ENCODE measurements at regions not wholly inside any gene's neighbourhood (a gene's known extent, or its start where the extent isn't known, plus 50 kb on each side); places are given as distances from the start of the nearest gene placed in this dataset.
A peak's percentile ranks its signal among the peaks of the same experiment; 100 is the strongest.
"Not testable (repeated sequence)": the region's sequence is repeated elsewhere in the genome, so short reads cannot be mapped to it uniquely, and the experiment has no call there.

- FAIRE-seq, result no peak
Observed at GRCh38 chr5:34450338-34450737, 205.8 kb upstream of the RAI14 start.

- FAIRE-seq, result no peak
Observed at GRCh38 chr5:34452170-34452828, 203.8 kb upstream of the RAI14 start.

DNA sequence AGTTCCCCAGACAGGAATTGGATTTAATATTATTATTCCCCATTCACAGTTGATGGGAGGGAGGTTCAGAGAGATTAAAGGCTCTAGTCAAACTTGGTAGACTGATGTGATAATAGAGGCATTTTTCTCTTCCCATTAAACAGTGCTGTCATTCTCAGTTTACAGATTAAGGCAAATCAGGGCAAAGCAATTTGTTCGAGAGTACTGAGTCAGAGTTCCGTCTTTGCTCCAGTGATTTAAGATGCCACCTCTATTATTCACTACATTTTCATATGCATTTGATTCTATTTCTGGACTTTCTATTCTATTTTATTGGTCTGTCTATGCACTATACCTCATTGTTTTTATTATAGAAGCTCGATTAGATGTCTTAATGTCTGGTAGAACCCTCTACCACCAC is 201.0 kb upstream of the RAI14 start:
- no peak for FAIRE-seq

DNA sequence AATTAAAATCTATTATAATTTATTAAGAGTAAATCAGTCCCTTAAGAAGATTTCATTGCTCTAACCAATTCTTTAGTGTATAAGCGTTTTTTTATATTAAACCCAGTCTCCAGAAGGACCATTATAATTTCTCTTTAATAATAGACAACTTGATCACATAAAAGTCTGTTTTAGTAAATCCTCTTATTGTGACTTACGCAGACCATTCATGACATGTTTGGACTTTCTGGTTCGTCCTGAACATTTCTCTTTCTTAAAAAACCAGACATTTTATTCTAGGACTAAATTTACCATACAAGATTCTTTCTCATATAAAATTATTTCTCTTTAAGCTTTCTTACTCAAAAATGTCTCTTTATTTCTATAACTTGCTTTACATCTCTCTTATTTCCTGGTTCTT is 196.2 kb upstream of the RAI14 start:
- FAIRE-seq, result no peak

- FAIRE-seq, result peak; percentile 77
Observed at GRCh38 chr5:34460496-34460895, 195.6 kb upstream of the RAI14 start.

- FAIRE-seq, result no peak
Observed at GRCh38 chr5:34464829-34465228, 191.3 kb upstream of the RAI14 start.

- peak; percentile 65 for FAIRE-seq
Observed at GRCh38 chr5:34465301-34465700, 190.8 kb upstream of the RAI14 start.

- FAIRE-seq, result not testable (repeated sequence)
Observed at GRCh38 chr5:34466519-34467388, 189.4 kb upstream of the RAI14 start.

- FAIRE-seq, result no peak
Observed at GRCh38 chr5:34467436-34467835, 188.7 kb upstream of the RAI14 start.

DNA sequence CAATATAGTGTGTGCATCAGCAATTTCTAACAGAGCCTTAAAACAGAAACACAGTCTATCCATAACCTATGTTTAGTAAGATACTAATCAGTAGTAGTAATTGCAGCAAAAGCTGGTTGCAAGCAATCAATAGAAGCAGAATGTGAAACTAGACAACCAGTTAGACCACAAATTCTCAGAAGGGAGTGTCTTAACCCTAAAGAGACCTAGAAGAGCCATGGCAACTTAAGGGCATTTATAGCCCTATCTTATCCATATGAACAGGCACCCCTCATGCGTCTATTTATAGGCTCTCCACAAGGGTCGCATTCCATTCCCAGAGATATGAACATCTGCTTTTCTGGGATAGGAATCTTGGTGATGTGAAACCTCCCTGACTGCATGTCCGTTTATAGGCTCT is 188.1 kb upstream of the RAI14 start:
- FAIRE-seq, result not testable (repeated sequence)

GRCh38 chr5:34469971-34470370 is 186.2 kb upstream of the RAI14 start:
- no peak for FAIRE-seq

GRCh38 chr5:34474573-34475021 is 181.5 kb upstream of the RAI14 start:
- FAIRE-seq, result peak; percentile 93

DNA sequence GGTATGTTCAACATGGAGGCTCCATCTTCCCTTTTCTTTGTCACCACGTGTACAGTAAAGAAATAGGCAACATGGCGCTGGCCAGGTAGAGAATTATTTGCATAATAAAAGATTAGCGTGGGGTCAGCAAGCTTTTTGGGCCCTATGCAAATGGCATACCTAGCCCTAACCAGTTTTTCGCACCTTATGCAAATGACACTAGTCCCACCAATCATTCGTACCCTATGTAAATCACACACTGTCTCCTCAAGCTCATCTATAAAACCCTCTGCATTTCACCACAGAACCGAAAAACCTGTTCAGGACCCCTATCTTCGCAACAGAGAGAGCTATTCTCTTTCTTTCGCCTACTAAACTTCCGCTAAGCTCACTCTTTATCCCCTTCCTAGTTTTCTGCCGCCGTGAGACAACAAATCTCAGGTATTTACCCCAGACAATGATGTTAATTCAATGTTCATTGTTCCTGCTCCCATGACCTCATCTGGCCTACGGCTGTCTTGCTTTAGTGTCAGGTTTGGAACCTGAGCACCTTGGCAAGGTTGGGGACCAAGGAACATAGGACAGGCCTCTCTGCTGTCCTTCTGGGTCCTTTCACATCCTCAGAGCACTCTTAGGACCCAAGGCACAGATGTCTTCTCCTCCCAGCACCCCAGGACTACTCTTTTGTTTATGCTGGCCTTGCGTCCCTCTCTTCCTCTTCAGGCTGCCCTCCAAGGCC is 180.7 kb upstream of the RAI14 start:
- no peak for FAIRE-seq

DNA sequence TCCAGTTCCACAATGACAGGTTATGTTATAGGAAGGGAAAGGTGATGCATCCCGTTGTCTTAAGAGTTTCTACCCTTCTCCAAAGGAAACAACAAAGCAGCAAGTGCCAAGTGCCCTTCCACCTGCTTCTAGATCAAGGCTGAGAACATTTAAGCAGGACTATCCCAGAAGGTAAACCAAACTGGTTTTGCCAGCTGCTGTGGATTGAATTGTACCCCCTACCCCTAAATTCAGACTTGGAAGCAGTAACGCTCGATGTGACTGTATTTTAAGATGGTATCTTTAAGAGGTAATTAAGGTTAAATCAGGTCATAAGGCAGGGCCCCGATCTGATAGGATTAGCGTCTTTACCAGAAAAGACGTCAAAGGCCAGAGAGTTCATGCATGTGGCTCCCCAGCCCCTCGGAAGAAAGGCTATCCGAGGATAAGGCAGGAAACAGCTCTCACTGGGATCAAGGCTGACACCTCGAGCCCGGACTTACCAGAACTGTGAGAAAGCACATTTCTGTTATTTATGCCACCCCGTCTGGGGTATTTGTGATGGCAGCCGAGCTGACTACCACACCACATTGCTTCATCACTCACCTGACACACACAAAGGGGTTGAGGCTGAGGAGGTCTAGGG is 179.1 kb upstream of the RAI14 start:
- no peak for FAIRE-seq

DNA sequence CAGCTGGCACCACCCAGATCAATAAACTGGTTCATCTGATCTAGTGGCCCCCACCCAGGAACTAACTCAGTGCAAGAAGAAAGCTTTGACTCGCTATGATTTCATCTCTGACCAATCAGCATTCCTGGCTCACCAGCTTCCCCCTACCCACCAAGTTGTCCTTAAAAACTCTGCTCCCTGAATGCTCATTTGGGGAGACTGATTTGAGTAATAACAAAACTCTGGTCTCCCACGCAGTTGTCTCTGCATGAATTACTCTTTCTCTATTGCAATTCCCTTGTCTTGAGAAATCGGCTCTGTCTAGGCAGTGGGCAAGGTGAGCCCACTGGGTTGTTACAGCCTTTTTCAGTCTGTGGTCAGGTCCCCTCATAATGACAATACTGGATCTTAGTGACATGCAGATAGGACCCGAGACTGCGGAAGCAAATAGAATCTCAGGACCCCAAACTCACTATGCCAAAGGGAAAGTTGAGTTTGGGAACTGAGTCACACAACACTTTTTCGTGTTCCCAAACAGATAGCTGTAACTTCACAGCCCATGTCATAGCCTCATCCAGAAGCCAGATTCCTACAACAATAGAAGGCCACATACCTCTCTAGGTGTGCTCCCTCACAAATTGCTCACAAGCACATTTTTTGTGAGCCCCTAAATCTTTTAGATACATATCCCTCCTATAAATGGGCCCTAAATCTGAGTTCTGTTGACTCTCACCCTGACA is 175.2 kb upstream of the RAI14 start:
- FAIRE-seq, result no peak

DNA sequence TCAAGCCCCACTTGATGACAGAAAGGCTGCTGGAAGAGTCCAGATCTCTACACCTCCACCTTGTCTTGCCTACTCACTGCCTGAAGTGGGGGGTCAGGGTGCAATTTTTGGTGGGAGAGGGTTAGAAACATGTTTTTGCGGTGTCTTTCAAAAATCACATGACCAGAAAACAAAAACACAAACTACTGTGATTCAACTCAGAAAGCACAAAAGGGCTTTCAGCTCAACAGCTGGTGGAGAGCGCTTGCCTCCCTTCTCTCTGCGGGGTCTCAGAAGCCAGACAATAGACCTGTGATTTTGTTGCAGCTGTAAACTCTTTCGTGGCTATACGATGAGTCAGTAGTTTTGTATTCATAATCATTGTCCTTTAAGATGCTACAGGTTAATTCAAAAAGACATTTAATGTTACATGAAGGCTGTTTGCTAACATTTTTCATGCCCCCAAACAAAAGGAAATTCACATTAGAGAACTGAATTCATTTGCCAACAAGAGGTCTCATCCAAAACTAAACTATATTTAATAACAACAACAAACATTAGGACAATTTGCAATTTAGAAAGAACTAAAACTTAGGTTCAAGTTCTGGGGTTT is 172.6 kb upstream of the RAI14 start:
- no peak for FAIRE-seq

GRCh38 chr5:34484216-34484920 is 171.8 kb upstream of the RAI14 start:
- no peak for FAIRE-seq

- no peak for FAIRE-seq
Observed at GRCh38 chr5:34485768-34486030, 170.4 kb upstream of the RAI14 start.

DNA sequence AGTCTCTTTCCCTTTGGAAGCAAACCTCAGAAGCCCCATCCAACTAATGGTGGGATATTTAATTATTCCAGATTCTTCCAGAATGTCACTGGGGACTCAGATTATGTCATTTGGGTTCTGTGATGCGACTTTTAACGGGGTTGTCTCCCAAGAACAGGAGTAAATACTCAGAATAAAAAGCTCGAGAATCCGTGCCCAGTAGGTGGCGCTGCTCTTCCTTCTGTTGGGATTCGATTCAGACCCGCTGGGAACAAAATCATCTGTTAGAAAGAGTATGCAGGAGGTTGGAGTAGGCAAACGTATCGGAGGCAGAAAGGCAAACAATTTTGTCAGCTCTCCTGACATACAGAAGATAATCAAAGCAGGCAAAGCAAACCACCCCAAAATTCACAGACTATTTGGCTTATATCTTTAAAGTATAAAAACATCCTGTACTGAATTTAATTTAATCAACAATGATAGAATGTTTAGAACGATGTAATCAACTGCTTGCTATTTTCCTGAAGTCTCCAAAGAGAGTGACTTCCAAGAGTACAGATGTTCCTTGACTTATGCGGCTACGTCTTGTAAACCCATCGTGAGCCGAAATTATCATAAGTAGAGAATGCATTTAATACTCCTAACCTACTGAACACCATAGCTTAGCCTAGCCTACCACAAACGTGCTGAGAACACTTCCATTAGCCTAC is 169.8 kb upstream of the RAI14 start:
- peak; percentile 37 for FAIRE-seq

- no peak for FAIRE-seq
Observed at GRCh38 chr5:34486849-34487158, 169.3 kb upstream of the RAI14 start.
